HEK293T (cell line): ENCODE measurements at regions not wholly inside any gene's neighbourhood (a gene's known extent, or its start where the extent isn't known, plus 50 kb on each side); places are given as distances from the start of the nearest gene placed in this dataset.

ENCODE experiments used
- ARNT ChIP-seq: fragments of 450-650 bp; IDR thresholded peaks from 2 replicates; pipeline ENCODE4 v1.6.1; 2017; ENCODE audit warnings: mild to moderate bottlenecking
- BHLHE40 ChIP-seq: fragments of 450-650 bp; IDR thresholded peaks from 2 replicates; pipeline ENCODE4 v1.6.1; 2016; ENCODE audit warnings: mild to moderate bottlenecking, moderate library complexity, borderline replicate concordance
- FOXM1 ChIP-seq: fragments of 450-650 bp; IDR thresholded peaks from 2 replicates; pipeline ENCODE4 v1.6.1; 2017; ENCODE audit warnings: mild to moderate bottlenecking, borderline replicate concordance
- HDGF ChIP-seq: fragments of 450-650 bp; IDR thresholded peaks from 2 replicates; pipeline ENCODE4 v1.6.1; 2017; ENCODE audit warnings: antibody characterized with exemption, borderline replicate concordance
- L3MBTL2 ChIP-seq: fragments of 450-650 bp; conservative IDR thresholded peaks from 2 replicates; pipeline ENCODE4 v1.6.1; 2016; ENCODE audit warnings: mild to moderate bottlenecking
- LEF1 ChIP-seq: fragments of 450-650 bp; IDR thresholded peaks from 2 replicates; pipeline ENCODE4 v1.6.1; 2017; ENCODE audit warnings: mild to moderate bottlenecking, borderline replicate concordance
- NFRKB ChIP-seq: fragments of 450-650 bp; IDR thresholded peaks from 2 replicates; pipeline ENCODE4 v1.6.1; 2016; ENCODE audit warnings: mild to moderate bottlenecking, moderate library complexity
- PKNOX1 ChIP-seq: fragments of 450-650 bp; IDR thresholded peaks from 2 replicates; pipeline ENCODE4 v1.6.1; 2016
- SUZ12 ChIP-seq: fragments of 450-650 bp; IDR thresholded peaks from 2 replicates; pipeline ENCODE4 v1.6.1; 2016; ENCODE audit warnings: mild to moderate bottlenecking
- TARDBP ChIP-seq: fragments of 450-650 bp; IDR thresholded peaks from 2 replicates; pipeline ENCODE4 v1.6.1; 2016
- ZNF384 ChIP-seq: fragments of 450-650 bp; IDR thresholded peaks from 2 replicates; pipeline ENCODE4 v1.6.1; 2016

DNA sequence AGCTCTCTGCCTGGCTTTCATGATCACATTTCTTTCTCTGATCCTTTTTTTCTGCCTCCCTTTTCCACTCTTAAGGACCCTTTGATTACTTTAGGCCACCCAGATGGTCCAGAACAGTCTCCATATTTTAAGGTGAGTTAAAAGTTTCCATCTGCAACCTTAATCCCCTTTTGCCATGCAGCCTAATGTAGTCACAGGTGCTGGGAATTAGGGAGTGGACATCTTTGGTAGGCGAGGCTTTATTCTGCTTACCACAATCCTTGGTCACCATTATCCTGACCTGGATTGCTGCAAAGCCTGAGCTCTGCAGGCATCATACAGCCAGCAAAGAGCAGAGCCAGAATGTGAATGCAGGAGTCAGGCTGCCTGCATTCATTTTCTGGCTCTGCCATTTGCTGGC, 95.9 kb downstream of the XCL2 start:
- TF ChIP-seq FOXM1 (no peak), NFRKB (no peak), SUZ12 (no peak), BHLHE40 (no peak), ZNF384 (no peak), HDGF (no peak), PKNOX1 (no peak), ARNT (no peak), LEF1 (no peak), L3MBTL2 (no peak), TARDBP (no peak)
